Right cardiac atrium (tissue), 5 donors: ENCODE measurements at regions not wholly inside any gene's neighbourhood (a gene's known extent, or its start where the extent isn't known, plus 50 kb on each side); places are given as distances from the start of the nearest gene placed in this dataset.
A peak's percentile ranks its signal among the peaks of the same experiment; 100 is the strongest.
"Not testable (repeated sequence)": the region's sequence is repeated elsewhere in the genome, so short reads cannot be mapped to it uniquely, and the experiment has no call there.

ENCODE experiments used
- ATAC-seq, 2 donors: fragments of 200-7000 bp; cut with Tn5 transposase; one replicate each; pipeline versions ENCODE4 v1.8.0 to v1.9.1; 2020; ENCODE audit warnings: moderate library complexity in 2 of 2, mild to moderate bottlenecking in 1 of 2
- DNase-seq, 3 donors: peaks; one replicate each; pipeline ENCODE4 v3.0.0-alpha.2; 2020
- H3K27ac ChIP-seq: one replicate; pipeline ENCODE4 v1.5.1; 2013; ENCODE audit warnings: mild to moderate bottlenecking, low read length, control low read depth, moderate library complexity
- H3K27me3 ChIP-seq: one replicate; pipeline ENCODE4 v1.6.1; 2013; ENCODE audit not compliant: control insufficient read depth, insufficient read depth
- H3K4me1 ChIP-seq: one replicate; pipeline ENCODE4 v1.6.1; 2013; ENCODE audit warnings: low read length; ENCODE audit not compliant: control insufficient read depth, insufficient read depth
- H3K4me3 ChIP-seq: one replicate; pipeline ENCODE4 v1.5.1; 2013; ENCODE audit warnings: low read length, control low read depth
- H3K9me3 ChIP-seq: one replicate; pipeline ENCODE4 v1.6.1; 2013; ENCODE audit warnings: low read length; ENCODE audit not compliant: control insufficient read depth
- WGBS: extraction: QIAGEN DNeasy Blood & Tissue Kit; methylation state at CpG from one replicate; pipeline ENCODE4 v1.1.7; 2013; 5-methylcytosine and 5-hydroxymethylcytosine counted together
- intact Hi-C, 4 donors: fragments of 100-400 bp; cut with DNase I; formaldehyde crosslinking; loops; one replicate each; pipeline versions ENCODE4 v1.11.0 to v1.14.0; 2022 to 2023
- donor health status: healthy with polysubstance abuse.
- donor health status: DM: no; HTN: yes; CAD: no.
- donor health status: DM: no; HTN: no; CAD: no.
- donor health status: DM: no; HTN: yes; CAD: no; lungs with severe emphysema.
- donor health status: DM: yes; HTN: yes; CAD: no.

GRCh38 chr10:33015761-33016547 lies 57.9 kb upstream of the ITGB1 start:
- H3K4me1 ChIP-seq: no peaks in the 10 kb centered on the region
- DNase-seq: no peak
- no peak overlapping the region for H3K4me3 ChIP-seq
- peak overlapping the region; percentile 43 for H3K27ac ChIP-seq
- H3K9me3 ChIP-seq: no peaks in the 10 kb centered on the region
- peak in 1 of 2 donors; percentile 41 for ATAC-seq
- no peaks in the 10 kb centered on the region for H3K27me3 ChIP-seq
- intact Hi-C loops: no loop called here
- 63% methylated on average over 3 of the region's 3 CpGs for WGBS

DNA sequence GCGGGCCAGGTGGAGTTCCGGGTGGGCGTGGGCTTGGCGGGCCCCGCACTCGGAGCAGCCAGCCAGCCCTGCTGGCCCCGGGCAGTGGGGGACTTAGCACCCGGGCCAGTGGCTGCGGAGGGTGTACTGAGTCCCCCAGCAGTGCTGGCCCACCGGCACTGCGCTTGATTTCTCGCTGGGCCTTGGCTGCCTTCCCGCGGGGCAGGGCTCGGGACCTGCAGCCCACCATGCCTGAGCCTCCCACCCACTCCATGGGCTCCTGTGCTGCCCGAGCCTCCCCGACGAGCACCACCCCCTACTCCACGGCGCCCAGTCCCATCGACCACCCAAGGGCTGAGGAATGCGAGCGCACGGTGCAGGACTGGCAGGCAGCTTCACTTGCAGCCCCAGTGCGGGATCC lies 55.3 kb upstream of the ITGB1 start:
- H3K9me3 ChIP-seq, ATAC-seq, H3K27ac ChIP-seq, H3K4me3 ChIP-seq, intact Hi-C loops, H3K4me1 ChIP-seq, H3K27me3 ChIP-seq: not testable (repeated sequence)
- peak in 1 of 3 donors; percentile 41 for DNase-seq
- 95% methylated on average over 25 of the region's 25 CpGs for WGBS

- intact Hi-C loops: no loop called here
- Histone ChIP-seq H3K27ac (no peak overlapping the region), H3K9me3 (no peaks in the 10 kb centered on the region), H3K27me3 (no peaks in the 10 kb centered on the region), H3K4me3 (no peak overlapping the region), H3K4me1 (no peaks in the 10 kb centered on the region)
- 70% methylated on average over 5 of the region's 5 CpGs for WGBS
- no peak for DNase-seq
- ATAC-seq: no peak
Measured at GRCh38 chr10:33012306-33012705, 54.3 kb upstream of the ITGB1 start.

DNA sequence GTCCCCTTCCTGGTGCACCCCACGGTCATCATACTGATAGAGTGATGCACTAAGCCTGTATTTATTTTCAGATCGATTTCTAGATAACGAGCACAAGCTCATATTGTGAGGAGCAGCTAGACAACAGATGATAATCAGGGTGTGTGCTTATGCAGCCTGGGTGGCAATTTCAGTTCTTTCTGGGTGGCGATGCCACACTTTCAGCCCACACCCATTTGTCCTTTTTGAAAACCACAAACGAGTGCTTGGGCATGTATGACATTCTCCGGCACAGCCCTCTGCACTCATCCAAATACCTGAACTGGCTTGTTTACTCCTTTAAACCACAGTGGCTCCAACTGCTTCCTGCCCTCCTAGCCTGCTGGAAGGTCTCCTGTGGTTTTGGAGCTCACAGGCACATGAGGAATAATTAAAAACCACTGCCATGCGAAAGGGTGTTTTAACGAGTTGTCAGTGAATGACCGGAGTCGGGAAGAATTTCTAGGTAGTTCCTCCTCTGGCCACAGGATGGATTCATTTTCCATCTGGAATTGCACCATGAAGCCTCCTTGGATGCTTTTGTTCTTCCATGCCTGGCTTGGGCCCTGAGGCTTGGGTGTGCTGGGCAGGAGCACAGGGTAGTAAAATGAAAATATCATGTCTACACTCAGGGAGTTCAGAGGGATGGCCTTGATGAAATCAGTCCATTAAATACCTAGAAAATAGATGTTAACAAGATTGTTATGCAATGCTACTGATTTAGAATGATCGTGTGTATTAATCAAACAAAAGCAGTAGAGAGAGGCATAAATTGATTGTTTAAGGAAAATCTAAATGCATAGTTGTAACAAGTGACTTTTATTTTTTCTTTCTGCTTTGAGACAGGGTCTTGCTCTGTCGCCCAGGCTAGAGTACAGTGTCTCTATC lies 52.4 kb upstream of the ITGB1 start:
- ATAC-seq: no peak
- intact Hi-C loops: loop anchor here in 1 of 4 donors (2.0 kb wide), 1 partner anchor 216 kb away; no protein-coding TSS in a partner anchor
- no peaks in the 10 kb centered on the region for H3K9me3 ChIP-seq

DNA sequence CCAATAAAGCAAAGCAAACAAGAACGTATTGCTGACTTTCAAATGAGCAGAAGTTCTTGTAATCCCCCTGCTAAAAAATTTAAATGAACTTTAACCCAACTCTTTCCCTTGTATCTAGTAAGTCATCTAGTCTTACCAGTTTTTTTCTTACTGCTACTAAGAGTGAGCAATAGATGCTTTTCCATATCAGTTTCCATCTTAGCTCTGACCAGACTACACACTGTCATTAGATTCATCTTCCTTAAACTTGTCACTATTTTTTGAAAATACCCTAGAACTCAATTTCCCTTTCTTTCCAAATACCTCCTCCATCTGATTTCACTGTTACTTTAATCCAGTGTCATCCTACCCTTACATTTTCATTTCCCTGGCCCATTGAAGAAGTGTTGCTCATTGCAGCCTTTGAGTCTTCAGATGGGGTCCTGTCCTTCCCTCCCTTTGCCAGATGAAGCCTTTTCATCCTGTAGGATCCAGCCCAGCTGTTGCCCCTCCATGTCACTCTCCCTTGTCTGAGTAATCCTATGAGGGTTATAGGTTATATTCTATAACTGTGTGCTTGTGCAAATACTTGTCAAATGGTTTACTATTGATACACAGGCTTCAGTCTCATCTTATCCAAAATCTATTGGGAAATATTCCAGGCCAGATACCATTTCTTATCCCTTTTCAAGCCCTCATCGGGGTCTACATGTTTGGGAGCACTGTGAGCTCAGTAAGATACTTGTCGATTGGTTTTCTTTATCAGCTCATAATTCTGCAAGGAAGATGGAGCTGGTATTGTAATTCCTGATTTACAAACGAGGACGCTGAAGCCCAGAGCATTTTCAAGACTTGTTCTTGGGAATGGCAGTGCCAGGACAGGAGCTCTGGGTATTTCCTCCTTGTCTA lies 51.5 kb upstream of the ITGB1 start:
- no peaks in the 10 kb centered on the region for H3K27me3 ChIP-seq
- H3K4me1 ChIP-seq: no peaks in the 10 kb centered on the region
- WGBS: 62% methylated on average over 5 of the region's 5 CpGs
- H3K27ac ChIP-seq: no peak overlapping the region
- ATAC-seq: no peak
- H3K4me3 ChIP-seq: no peak overlapping the region
- no peak for DNase-seq
- H3K9me3 ChIP-seq: no peaks in the 10 kb centered on the region
- intact Hi-C loops: loop anchor here (2.0 to 10.0 kb wide), 5 partner anchors 65 to 215 kb away; no protein-coding TSS in a partner anchor

More for the DNA sequence above, 52.4 kb upstream of the ITGB1 start:
- Histone ChIP-seq H3K4me1 (no peaks in the 10 kb centered on the region), H3K27ac (no peak overlapping the region), H3K27me3 (no peaks in the 10 kb centered on the region), H3K4me3 (no peak overlapping the region)
- 61% methylated on average over 12 of the region's 12 CpGs for WGBS
- DNase-seq: no peak

- Histone ChIP-seq H3K4me3 (no peak overlapping the region), H3K27me3 (no peaks in the 10 kb centered on the region), H3K9me3 (no peaks in the 10 kb centered on the region), H3K27ac (no peak overlapping the region), H3K4me1 (no peaks in the 10 kb centered on the region)
- DNase-seq: no peak
- intact Hi-C loops: loop anchor here (1.0 to 10.0 kb wide), 6 partner anchors 64 to 214 kb away; no protein-coding TSS in a partner anchor
- 22% methylated on average over 9 of the region's 9 CpGs for WGBS
- peak; percentile 44 to 53 for ATAC-seq
Measured at GRCh38 chr10:33008499-33009243, 50.6 kb upstream of the ITGB1 start.

DNA sequence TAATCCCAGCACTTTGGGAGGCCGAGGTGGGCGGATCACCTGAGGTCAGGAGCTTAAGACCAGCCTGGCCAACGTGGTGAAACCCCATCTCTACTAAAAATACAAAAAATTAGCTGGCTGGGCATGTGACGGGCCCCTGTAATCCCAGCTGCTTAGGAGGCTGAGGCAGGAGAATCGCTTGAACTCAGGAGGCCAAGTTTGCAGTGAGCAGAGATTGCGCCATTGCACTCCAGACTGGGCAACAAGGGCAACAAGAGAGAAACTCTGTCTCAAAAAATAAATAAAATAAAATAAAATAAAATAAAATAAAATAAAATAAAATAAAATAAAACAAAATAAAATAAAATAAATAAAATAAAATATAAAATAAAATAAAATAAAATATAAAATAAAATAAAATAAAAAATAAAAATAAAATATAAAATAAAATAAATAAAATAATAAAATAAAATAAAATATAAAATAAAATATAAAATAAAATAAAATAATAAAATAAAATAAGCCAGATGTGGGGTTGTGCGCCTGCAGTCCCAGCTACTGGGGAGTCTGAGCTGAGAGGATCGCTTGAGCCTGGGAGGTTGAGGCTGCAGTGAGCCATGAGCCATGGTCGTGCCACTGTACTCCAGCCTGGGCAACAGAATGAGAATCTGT lies 49.8 kb upstream of the ITGB1 start:
- not testable (repeated sequence) for ATAC-seq, H3K27ac ChIP-seq, H3K4me3 ChIP-seq, H3K4me1 ChIP-seq, H3K27me3 ChIP-seq, H3K9me3 ChIP-seq, DNase-seq
- intact Hi-C loops: loop anchor here (1.0 to 10.0 kb wide), 6 partner anchors 63 to 213 kb away; no protein-coding TSS in a partner anchor
- WGBS: 94% methylated on average over 9 of the region's 9 CpGs
